VCaP (cell line): ENCODE measurements at regions not wholly inside any gene's neighbourhood (a gene's known extent, or its start where the extent isn't known, plus 50 kb on each side); places are given as distances from the start of the nearest gene placed in this dataset.
A peak's percentile ranks its signal among the peaks of the same experiment; 100 is the strongest.

Source experiments
- H3K27ac ChIP-seq: fragments of 450-650 bp; 2 replicates; pipeline ENCODE4 v1.5.1; 2017
- CTCF ChIP-seq: fragments of 450-650 bp; conservative IDR thresholded peaks from 2 replicates; pipeline ENCODE4 v1.5.1; 2017; ENCODE audit warnings: mild to moderate bottlenecking, moderate library complexity

- no peak for TF ChIP-seq CTCF
- no peak overlapping the region for H3K27ac ChIP-seq
Observed at GRCh38 chr19:33902395-33902794, 105.7 kb downstream of the KCTD15 start.

- H3K27ac ChIP-seq = no peak overlapping the region
- no peak for TF ChIP-seq CTCF
Observed at GRCh38 chr19:33902802-33903488, 106.3 kb downstream of the KCTD15 start.

DNA sequence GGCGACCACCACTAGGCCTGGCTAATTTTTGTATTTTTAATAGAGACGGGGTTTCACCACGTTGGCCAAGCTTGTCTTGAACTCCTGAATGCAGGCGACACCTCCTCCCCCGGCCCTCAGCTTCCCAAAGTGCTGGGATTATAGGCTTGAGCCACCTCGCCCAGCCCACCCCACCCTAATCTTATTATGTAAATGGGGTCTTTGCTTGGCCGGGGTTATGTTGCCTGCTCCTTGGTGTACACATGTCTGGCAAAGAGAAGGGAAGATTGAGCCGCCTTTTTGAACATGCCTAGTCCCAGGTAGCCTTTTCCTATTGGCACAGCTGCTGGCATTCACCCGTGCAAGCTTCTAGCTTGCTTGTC lies 106.8 kb downstream of the KCTD15 start:
- no peak for TF ChIP-seq CTCF
- H3K27ac ChIP-seq = no peak overlapping the region

DNA sequence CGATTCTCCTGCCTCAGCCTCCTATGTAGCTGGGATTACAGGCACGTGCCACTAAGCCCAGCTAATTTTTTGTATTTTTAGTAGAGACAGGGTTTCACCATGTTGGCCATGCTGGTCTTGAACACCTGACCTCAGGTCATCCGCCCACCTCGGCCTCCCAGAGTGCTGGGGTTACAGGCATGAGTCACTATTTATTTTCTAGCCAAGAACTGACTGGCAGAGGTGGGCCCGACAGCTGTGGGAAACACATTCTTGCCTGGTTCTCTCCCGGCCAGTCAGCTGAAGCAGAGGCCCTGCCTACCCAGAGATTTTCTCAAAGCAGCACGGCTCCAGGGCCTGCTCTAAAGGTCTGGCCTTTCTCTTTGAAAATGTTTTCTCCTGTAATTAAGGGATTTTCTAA lies 108.0 kb downstream of the KCTD15 start:
- no peak overlapping the region for H3K27ac ChIP-seq

DNA sequence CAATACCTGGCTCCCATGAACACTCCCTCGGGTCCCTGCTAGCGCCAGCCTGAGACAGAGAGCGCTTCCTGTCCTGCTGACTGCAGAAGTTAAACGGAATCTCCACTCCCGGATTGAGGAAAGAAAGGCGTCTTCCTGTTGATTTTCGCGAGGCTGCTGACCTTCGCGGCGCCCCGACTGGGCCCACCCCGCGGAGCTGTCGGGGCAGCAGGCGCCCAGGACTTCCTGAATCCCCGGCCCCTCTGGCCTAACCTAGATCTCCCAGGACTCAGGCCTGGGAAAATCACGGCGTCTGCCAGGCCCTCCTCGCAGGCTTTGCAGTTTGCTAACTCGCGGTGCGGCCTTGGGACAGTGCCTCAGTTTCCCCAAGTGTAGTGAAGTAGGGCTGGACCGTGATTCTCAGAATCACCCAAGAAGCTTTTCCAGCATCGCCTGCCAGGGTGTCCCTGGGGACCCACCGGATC lies 108.8 kb downstream of the KCTD15 start:
- peak overlapping the region; percentile 73 for H3K27ac ChIP-seq
- TF ChIP-seq CTCF = no peak

More for the DNA sequence above, 108.0 kb downstream of the KCTD15 start:
- TF ChIP-seq CTCF = no peak

- H3K27ac ChIP-seq = peak overlapping the region; percentile 73
Observed at GRCh38 chr19:33905937-33906577, 109.4 kb downstream of the KCTD15 start.

More at GRCh38 chr19:33905937-33906577, 109.4 kb downstream of the KCTD15 start:
- no peak for TF ChIP-seq CTCF
